ENCODE measurements at regions not wholly inside any gene's neighbourhood (a gene's known extent, or its start where the extent isn't known, plus 50 kb on each side); places are given as distances from the start of the nearest gene placed in this dataset.
"Not testable (repeated sequence)": the region's sequence is repeated elsewhere in the genome, so short reads cannot be mapped to it uniquely, and the experiment has no call there.

GRCh38 chr18:73119574-73119973 is 251.8 kb upstream of the NETO1 start:
- 28 to 49% (median 30%) methylated on average over 2 of the region's 2 CpGs for WGBS, 3 donors
- no peak for DNase-seq
- intact Hi-C loops (cut with DNase I) = no loop called here
- H3K4me3 ChIP-seq = no peak overlapping the region
- TF ChIP-seq POLR2A (IDR thresholded peaks at IDR 0.05) (no peak), EP300 (IDR thresholded peaks at IDR 0.05) (no peak)
- TF ChIP-seq, protein P1, sequence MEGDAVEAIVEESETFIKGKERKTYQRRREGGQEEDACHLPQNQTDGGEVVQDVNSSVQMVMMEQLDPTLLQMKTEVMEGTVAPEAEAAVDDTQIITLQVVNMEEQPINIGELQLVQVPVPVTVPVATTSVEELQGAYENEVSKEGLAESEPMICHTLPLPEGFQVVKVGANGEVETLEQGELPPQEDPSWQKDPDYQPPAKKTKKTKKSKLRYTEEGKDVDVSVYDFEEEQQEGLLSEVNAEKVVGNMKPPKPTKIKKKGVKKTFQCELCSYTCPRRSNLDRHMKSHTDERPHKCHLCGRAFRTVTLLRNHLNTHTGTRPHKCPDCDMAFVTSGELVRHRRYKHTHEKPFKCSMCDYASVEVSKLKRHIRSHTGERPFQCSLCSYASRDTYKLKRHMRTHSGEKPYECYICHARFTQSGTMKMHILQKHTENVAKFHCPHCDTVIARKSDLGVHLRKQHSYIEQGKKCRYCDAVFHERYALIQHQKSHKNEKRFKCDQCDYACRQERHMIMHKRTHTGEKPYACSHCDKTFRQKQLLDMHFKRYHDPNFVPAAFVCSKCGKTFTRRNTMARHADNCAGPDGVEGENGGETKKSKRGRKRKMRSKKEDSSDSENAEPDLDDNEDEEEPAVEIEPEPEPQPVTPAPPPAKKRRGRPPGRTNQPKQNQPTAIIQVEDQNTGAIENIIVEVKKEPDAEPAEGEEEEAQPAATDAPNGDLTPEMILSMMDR (IDR thresholded peaks at IDR 0.05) = no peak
- no peaks in the 10 kb centered on the region for H3K36me3 ChIP-seq
- no peaks in the 10 kb centered on the region for H3K27me3 ChIP-seq
- H3K4me1 ChIP-seq (ENCODE audit: insufficient read depth) = no peaks in the 10 kb centered on the region
- H3K27ac ChIP-seq = no peak overlapping the region
- H3K9me3 ChIP-seq = no peaks in the 10 kb centered on the region

GRCh38 chr18:73118121-73118816 is 250.5 kb upstream of the NETO1 start:
- Histone ChIP-seq H3K4me1 (ENCODE audit: insufficient read depth) (no peaks in the 10 kb centered on the region), H3K27me3 (no peaks in the 10 kb centered on the region), H3K9me3 (no peaks in the 10 kb centered on the region), H3K36me3 (no peaks in the 10 kb centered on the region), H3K27ac (no peak overlapping the region), H3K4me3 (no peak overlapping the region)
- TF ChIP-seq POLR2A (IDR thresholded peaks at IDR 0.05) (no peak), EP300 (IDR thresholded peaks at IDR 0.05) (no peak)
- TF ChIP-seq, protein P1 (IDR thresholded peaks at IDR 0.05) = no peak
- 71 to 72% (median 71%) methylated on average over 3 of the region's 3 CpGs for WGBS, 3 donors
- intact Hi-C loops (cut with DNase I) = no loop called here
- DNase-seq = no peak

DNA sequence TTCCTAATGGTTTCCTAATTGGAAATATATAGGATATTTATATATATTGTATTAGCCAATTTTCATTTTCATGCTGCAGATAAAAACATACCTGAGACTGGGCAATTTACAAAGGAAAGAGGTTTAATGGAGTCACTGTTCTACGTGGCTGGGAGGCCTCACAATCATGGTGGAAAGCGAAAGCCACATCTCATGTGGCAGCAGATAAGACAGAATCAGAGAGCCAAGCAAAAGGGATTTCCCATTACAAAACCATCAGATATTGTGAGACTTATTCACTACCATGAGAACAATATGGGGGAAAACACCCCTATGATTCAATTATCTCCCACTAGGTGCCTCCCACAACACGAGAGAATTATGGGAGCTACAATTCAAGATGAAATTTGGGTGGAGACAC is 242.5 kb upstream of the NETO1 start:
- Histone ChIP-seq H3K9me3 (no peaks in the 10 kb centered on the region), H3K4me1 (ENCODE audit: insufficient read depth) (no peaks in the 10 kb centered on the region), H3K27me3 (no peaks in the 10 kb centered on the region), H3K27ac (no peak overlapping the region), H3K36me3 (no peaks in the 10 kb centered on the region), H3K4me3 (no peak overlapping the region)
- no peak for DNase-seq
- no peak for TF ChIP-seq EP300 (IDR thresholded peaks at IDR 0.05)
- TF ChIP-seq, protein P1 (IDR thresholded peaks at IDR 0.05) = no peak
- no peak for TF ChIP-seq POLR2A (IDR thresholded peaks at IDR 0.05)
- intact Hi-C loops (cut with DNase I) = no loop called here
- WGBS, 3 donors = 61 to 73% (median 65%) methylated on average over 3 of the region's 3 CpGs

DNA sequence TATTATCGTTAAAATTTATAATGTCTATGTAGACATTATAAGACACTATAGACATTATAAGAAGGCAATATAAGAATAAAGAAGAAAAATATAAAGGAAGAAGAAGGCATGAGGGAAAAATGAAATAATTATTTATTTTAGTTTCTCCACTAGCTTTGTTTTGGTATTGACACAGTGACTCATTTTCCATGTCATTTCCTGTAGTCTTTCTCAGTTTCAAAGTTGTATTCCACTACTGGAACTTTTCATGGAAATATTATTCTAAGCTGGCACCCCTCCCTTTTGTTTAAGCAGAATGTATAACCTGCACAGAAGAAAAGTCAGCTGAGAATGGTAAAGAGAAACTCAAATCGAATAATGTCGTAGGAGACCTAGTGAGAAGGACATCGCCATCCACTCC is 234.2 kb upstream of the NETO1 start:
- Histone ChIP-seq H3K27ac (no peak overlapping the region), H3K4me1 (ENCODE audit: insufficient read depth) (no peaks in the 10 kb centered on the region), H3K27me3 (no peaks in the 10 kb centered on the region), H3K36me3 (no peaks in the 10 kb centered on the region), H3K4me3 (no peak overlapping the region), H3K9me3 (no peaks in the 10 kb centered on the region)
- no peak for DNase-seq
- intact Hi-C loops (cut with DNase I) = no loop called here
- 91 to 96% (median 92%) methylated on average over 4 of the region's 4 CpGs for WGBS, 3 donors
- TF ChIP-seq, protein P1 (IDR thresholded peaks at IDR 0.05) = no peak
- TF ChIP-seq POLR2A (IDR thresholded peaks at IDR 0.05) (no peak), EP300 (IDR thresholded peaks at IDR 0.05) (no peak)

DNA sequence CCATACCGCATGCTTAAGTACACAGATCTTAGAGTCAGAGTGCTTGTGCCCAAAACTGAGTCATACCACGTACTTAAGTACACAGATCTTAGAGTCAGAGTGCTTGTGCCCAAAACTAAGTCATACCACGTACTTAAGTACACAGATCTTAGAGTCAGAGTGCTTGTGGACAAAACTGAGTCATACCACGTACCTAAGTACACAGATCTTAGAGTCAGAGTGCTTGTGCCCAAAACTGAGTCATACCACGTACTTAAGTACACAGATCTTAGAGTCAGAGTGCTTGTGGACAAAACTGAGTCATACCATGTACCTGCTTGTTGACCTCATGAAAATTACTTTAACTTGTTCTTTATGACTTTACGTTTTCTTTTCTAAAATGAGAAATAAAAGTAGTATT is 233.7 kb upstream of the NETO1 start:
- WGBS, 3 donors = 66 to 75% (median 70%) methylated on average over 6 of the region's 6 CpGs
- DNase-seq; intact Hi-C loops (cut with DNase I): not testable (repeated sequence)

More for the DNA sequence above, 233.7 kb upstream of the NETO1 start:
- H3K9me3 ChIP-seq; H3K36me3 ChIP-seq; H3K4me3 ChIP-seq; H3K27me3 ChIP-seq; H3K27ac ChIP-seq; H3K4me1 ChIP-seq (ENCODE audit: insufficient read depth): not testable (repeated sequence)
